T-helper 1 cell treated with Interleukin-12 subunit alpha and Interleukin-12 subunit beta and Interleukin-4 antibody, amounts not matched to agents 30 ng/mL and 1 ng/mL, for 36 hours (primary cell): ENCODE measurements at regions not wholly inside any gene's neighbourhood (a gene's known extent, or its start where the extent isn't known, plus 50 kb on each side); places are given as distances from the start of the nearest gene placed in this dataset.

ENCODE experiments used
- intact Hi-C: fragments of 100-400 bp; cut with micrococcal nuclease; formaldehyde crosslinking; loops from one replicate; pipeline ENCODE4 v1.15.1; 2024

- intact Hi-C loops = no loop called here
Observed at GRCh38 chr7:94265456-94265855, 129.2 kb upstream of the COL1A2 start.

GRCh38 chr7:94266238-94266644, 128.5 kb upstream of the COL1A2 start:
- intact Hi-C loops = no loop called here

- intact Hi-C loops = no loop called here
Observed at GRCh38 chr7:94270772-94271171, 123.9 kb upstream of the COL1A2 start.

GRCh38 chr7:94272821-94273583, 121.7 kb upstream of the COL1A2 start:
- intact Hi-C loops = no loop called here

- intact Hi-C loops = no loop called here
Observed at GRCh38 chr7:94274828-94275227, 119.9 kb upstream of the COL1A2 start.

GRCh38 chr7:94276027-94276426, 118.7 kb upstream of the COL1A2 start:
- intact Hi-C loops = no loop called here

GRCh38 chr7:94276795-94277194, 117.9 kb upstream of the COL1A2 start:
- intact Hi-C loops = no loop called here

- intact Hi-C loops = no loop called here
Observed at GRCh38 chr7:94277236-94277635, 117.5 kb upstream of the COL1A2 start.

- intact Hi-C loops = no loop called here
Observed at GRCh38 chr7:94280851-94281250, 113.8 kb upstream of the COL1A2 start.

GRCh38 chr7:94284104-94284503, 110.6 kb upstream of the COL1A2 start:
- intact Hi-C loops = no loop called here

GRCh38 chr7:94286111-94286510, 108.6 kb upstream of the COL1A2 start:
- intact Hi-C loops = no loop called here

GRCh38 chr7:94288096-94288495, 106.6 kb upstream of the COL1A2 start:
- intact Hi-C loops = no loop called here

GRCh38 chr7:94289071-94289470, 105.6 kb upstream of the COL1A2 start:
- intact Hi-C loops = loop anchor here (1.0 kb wide), 1 partner anchor 106 kb away; no protein-coding TSS in a partner anchor

- intact Hi-C loops = no loop called here
Observed at GRCh38 chr7:94294471-94295131, 100.1 kb upstream of the COL1A2 start.

- intact Hi-C loops = no loop called here
Observed at GRCh38 chr7:94295850-94296249, 98.8 kb upstream of the COL1A2 start.

GRCh38 chr7:94296881-94297280, 97.8 kb upstream of the COL1A2 start:
- intact Hi-C loops = no loop called here

GRCh38 chr7:94297397-94297838, 97.3 kb upstream of the COL1A2 start:
- intact Hi-C loops = no loop called here

- intact Hi-C loops = no loop called here
Observed at GRCh38 chr7:94298943-94299342, 95.8 kb upstream of the COL1A2 start.

GRCh38 chr7:94300176-94300835, 94.4 kb upstream of the COL1A2 start:
- intact Hi-C loops = no loop called here

GRCh38 chr7:94301024-94301586, 93.6 kb upstream of the COL1A2 start:
- intact Hi-C loops = no loop called here

GRCh38 chr7:94303118-94303517, 91.6 kb upstream of the COL1A2 start:
- intact Hi-C loops = no loop called here

GRCh38 chr7:94303695-94304094, 91.0 kb upstream of the COL1A2 start:
- intact Hi-C loops = no loop called here
